SKM-1 treated with dmso at 0.1 percent for 144 hours (cell line): ENCODE measurements at regions not wholly inside any gene's neighbourhood (a gene's known extent, or its start where the extent isn't known, plus 50 kb on each side); places are given as distances from the start of the nearest gene placed in this dataset.
A peak's percentile ranks its signal among the peaks of the same experiment; 100 is the strongest.

Experiments used
- DNase-seq: peaks from one replicate; lab custom pipeline; 2025; ENCODE audit not compliant: unreplicated experiment; lab: John Stamatoyannopoulos, UW

DNA sequence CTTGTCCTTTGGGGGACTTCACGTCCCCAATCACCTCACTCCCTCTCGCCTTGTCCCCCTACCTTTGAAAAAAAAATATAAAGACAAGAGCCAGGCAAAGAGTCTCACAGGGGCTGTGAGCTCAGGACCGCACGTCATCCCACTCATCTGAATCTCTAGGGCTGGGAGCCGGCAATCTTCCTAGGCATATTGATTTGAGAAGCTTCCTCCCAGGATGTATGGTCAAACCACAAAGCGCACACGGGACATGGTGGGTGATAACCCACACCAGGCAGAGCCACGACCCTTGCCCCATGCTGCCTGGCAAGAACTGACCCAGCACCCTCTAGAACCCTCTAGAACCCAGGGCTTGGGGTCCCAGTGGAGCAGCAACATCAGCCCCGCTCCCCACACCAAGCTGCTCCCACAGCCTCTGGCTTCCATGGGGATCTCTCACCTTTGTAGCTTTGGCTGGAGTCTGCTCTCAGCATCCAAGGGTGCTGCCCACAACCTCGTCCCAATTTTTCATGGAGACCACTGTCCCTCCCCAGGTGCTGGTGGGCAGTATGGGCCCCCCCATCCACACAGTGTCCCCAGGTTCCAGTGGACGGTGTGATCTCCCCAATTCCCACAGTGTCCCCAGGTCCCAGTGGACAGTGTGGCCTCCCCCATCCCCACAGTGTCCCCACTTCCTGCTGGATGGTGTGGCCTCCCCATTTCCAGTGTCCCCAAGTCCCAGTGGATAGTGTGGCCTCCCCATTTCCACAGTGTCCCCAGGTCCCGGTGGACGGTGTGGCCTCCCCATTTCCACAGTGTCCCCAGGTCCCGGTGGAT is 85.2 kb upstream of the FGF3 start:
- no peak for DNase-seq

GRCh38 chr11:69904974-69905535 is 85.8 kb upstream of the FGF3 start:
- no peak for DNase-seq

DNA sequence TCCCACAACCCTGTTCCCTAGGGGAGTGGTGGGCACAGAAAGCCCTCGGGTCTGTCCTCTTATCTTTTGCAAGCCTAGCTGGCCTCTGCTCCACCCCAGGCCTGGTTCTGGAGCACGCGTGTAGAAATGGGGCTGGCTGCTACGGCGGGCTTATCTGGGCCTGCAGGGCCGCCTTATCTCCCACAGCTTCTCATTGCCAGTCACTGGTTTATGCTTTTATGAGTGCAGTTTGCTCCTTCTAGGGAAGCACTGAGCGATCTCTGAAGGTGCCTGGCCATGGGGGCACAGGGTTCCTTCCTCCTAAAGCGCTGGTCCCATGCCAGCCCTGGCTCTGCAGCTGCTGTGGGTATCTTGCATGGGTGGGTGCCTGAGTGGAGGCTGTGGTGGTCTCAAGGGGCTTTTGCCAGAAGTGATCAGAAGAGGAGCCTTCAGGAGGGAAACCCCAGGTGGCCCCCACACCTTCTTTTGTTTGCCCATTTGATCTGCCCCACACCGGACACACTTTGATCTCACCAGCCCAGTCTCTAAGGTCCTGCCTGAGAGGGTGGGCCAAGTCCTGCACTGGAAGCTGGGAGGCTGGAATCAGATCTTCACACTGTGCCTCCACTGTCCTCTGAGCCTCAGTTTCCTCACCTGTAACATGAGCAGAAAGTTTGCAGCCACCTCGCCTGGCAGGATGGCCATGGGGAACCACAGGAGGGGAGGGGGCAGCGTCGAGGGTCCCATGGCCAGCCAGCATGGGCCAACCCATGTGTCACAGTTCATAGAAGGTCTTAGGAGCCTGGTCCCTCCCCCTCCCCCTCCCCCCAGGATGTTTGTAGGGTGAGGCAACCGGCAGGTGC is 86.6 kb upstream of the FGF3 start:
- no peak for DNase-seq

- no peak for DNase-seq
These were observed 87.3 kb upstream of the FGF3 start for GRCh38 chr11:69906453-69906907.

- no peak for DNase-seq
These were observed 88.4 kb upstream of the FGF3 start for GRCh38 chr11:69907611-69908010.

- DNase-seq: no peak
These were observed 89.5 kb upstream of the FGF3 start for GRCh38 chr11:69908511-69909220.

- DNase-seq: no peak
These were observed 90.6 kb upstream of the FGF3 start for GRCh38 chr11:69909561-69910518.

GRCh38 chr11:69910519-69911309 is 91.5 kb upstream of the FGF3 start:
- DNase-seq: no peak

DNA sequence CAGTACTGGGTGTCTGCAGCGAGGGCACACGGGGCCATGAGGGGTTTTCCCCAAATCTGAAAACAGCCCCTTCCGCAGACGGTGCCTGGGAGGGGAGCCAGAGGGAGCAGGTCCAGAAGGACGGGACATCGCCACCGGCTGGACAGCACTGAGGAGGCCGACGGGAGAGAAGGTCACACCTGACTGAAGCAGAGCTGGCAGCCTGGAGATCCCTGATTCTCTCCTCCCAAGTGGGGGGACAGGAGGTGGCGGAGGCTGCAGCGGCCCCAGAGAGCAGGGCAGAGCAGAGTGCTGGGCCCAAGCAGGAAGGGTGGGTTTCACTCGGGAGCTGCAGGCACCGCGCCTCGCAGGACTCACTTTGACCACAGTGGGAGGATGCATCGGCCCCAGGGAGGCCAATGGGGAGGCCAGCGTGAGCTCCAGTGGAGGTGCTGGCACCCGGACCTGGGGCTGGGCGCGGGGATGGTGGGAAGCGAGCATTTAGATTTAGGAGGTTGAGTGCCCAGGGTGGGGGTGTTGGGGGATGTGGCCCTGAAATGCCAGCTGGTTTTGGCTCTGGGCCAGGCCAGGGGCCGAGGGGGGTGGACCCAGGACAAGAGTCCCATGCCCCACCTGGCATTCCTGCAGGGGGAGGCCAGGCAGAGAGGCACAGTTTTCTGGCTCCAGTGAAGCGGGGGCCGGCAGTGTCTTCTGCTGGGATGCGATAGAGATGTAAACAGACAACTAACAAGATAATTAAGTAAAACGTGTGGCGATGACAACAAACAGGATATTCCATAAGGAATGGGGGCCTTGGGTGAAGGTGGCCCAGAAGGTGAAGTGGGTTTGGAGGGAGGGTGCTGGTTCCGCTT is 92.3 kb upstream of the FGF3 start:
- DNase-seq: no peak

- no peak for DNase-seq
These were observed 93.1 kb upstream of the FGF3 start for GRCh38 chr11:69912161-69912910.

DNA sequence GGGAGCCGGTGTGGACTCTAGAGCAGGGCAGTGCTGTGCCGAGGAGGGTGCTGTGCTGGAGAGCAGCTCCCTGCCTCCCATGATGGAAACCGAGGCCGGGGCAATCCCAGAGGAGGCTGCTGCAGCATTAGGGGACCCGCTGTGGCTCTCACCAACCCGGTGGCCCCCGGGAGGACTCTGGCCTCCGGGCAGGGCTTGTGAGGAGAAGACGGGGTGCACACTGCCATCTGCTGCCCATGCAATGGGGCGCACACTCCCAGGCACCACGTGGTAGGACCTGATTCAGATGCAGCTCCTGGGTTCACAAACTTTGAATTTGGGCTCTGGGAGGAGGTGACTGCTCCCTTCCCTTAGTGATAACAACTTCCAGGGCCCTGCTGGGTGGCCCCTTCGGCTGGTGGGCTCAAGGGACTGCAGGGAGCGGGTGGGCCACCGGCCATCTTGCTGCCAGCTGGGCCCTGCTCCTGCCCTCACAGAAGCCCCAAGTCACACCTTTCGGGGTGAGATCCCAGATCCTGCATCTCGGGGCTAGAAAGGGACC is 93.8 kb upstream of the FGF3 start:
- no peak for DNase-seq

- no peak for DNase-seq
These were observed 94.5 kb upstream of the FGF3 start for GRCh38 chr11:69913591-69914285.

DNA sequence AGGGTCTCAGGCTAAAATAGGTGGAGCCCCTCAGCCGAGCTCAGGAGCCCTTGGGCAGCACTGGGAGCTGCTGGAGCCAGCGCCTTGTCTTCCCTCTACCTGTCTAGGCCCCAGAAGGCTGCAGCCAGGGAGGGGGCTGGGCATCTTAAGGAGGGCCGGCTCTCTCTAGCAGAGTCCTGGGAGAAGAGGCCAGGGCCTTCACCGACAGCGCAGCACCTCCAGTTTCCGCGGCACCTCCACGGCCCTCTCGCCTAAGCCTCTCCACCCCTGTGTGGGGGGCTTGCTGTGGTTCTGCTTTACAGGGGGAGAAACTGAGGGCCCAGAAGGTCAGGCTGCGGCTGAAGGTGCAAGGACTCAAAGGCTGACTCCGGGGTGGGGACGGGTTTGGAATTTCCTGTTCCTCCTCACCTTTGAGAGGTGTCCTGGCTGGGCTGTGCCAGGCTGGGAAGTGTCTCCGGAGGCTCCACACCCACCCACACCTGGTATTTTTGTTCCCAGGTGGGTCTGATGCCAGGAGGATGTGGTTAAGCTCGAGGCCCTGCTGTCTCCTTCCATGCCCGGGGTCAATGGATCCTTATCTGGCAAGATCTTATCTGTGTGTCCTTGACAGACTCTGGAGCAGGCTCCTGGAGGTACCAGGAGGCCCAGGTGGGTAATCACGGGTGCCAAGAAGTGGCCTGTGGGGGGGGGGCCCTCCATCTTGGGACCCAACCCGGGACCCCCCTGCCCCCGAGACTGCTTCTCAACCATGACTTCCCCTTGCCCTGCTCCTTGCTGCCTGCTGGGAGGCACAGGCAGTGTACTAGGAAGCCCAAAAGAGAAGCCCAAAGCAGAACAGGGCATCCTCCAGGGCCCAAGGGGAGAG is 95.3 kb upstream of the FGF3 start:
- DNase-seq: no peak

DNA sequence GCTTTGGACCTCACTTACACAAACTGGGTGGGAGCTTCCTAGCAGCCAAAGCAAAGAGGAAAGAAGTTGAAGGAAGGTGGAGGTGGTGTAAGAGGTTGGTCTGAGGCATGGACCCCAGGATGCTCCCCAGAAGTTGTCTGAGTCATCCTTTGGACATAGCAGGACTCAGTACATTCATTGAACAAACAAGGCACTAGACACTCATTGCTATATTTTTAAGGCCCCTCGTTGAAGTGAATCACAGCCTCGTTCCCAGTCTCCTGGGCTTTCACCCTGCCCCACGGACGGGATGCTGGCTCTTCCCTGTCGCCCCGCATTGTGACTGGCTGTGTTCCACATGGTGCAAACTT is 95.9 kb upstream of the FGF3 start:
- no peak for DNase-seq

GRCh38 chr11:69915501-69916250 is 96.5 kb upstream of the FGF3 start:
- DNase-seq: peak; percentile 12
